OCI-LY3 (cell line): ENCODE measurements at regions not wholly inside any gene's neighbourhood (a gene's known extent, or its start where the extent isn't known, plus 50 kb on each side); places are given as distances from the start of the nearest gene placed in this dataset.

Experiments
- H2AFZ ChIP-seq: fragments of 200-600, 300-600 bp; shearing (Covaris generic); 2 replicates; pipeline ENCODE4 v1.6.0; 2014; ENCODE audit warnings: antibody characterized with exemption, low read depth, low read length
- H3K27ac ChIP-seq: fragments of 200-600, 300-600 bp; sonication (generic); 2 replicates; pipeline ENCODE4 v1.5.1; 2014; ENCODE audit warnings: mild to moderate bottlenecking, low read length, moderate library complexity, mixed read lengths
- H3K27me3 ChIP-seq: fragments of 200-600, 300-600 bp; sonication (generic); 2 replicates; pipeline ENCODE4 v1.6.1; 2014; ENCODE audit warnings: low read depth, low read length, mixed read lengths
- H3K36me3 ChIP-seq: fragments of 200-600, 300-600 bp; sonication (generic); replicated peaks from 2 replicates; pipeline ENCODE3; 2014; ENCODE audit warnings: low read depth, low read length, mixed read lengths
- H3K4me1 ChIP-seq: fragments of 300-600, 200-600 bp; sonication (generic); 2 replicates; pipeline ENCODE4 v1.6.1; 2014; ENCODE audit warnings: low read length, mixed read lengths
- H3K4me2 ChIP-seq: fragments of 200-600, 300-600 bp; sonication (generic); 2 replicates; pipeline ENCODE4 v1.6.1; 2014; ENCODE audit warnings: low read length, mixed read lengths
- H3K4me3 ChIP-seq: fragments of 300-600, 200-600 bp; sonication (generic); 2 replicates; pipeline ENCODE4 v1.5.1; 2014; ENCODE audit warnings: antibody characterized with exemption, mild to moderate bottlenecking, low read length, moderate library complexity
- H3K79me2 ChIP-seq: fragments of 300-600, 200-600 bp; shearing (Covaris generic); 2 replicates; pipeline ENCODE4 v1.6.1; 2014; ENCODE audit warnings: mild to moderate bottlenecking, low read length, mixed read lengths
- H3K9ac ChIP-seq: fragments of 300-600, 200-600 bp; shearing (Covaris generic); 2 replicates; pipeline ENCODE4 v1.6.0; 2014; ENCODE audit warnings: mild to moderate bottlenecking, low read length, moderate library complexity
- H3K9me3 ChIP-seq: fragments of 200-600, 300-600 bp; shearing (Covaris generic); 2 replicates; pipeline ENCODE4 v1.6.1; 2014; ENCODE audit warnings: low read length, mixed read lengths; ENCODE audit not compliant: insufficient read depth
- H4K20me1 ChIP-seq: fragments of 200-600, 300-600 bp; sonication (generic); 2 replicates; pipeline ENCODE4 v1.6.1; 2016; ENCODE audit warnings: low read length, mixed read lengths; ENCODE audit not compliant: insufficient read depth
- EZH2phosphoT487 ChIP-seq: fragments of 200-600 bp; shearing (Covaris generic); IDR thresholded peaks from 2 replicates; pipeline ENCODE4 v1.6.1; 2018; ENCODE audit warnings: antibody characterized with exemption, mixed run types, low read depth
- TF ChIP-seq, protein P1 (sequence below): fragments of 200-600, 300-600 bp; sonication (generic); IDR thresholded peaks from 2 replicates; pipeline ENCODE4 v1.5.1; 2014; ENCODE audit warnings: antibody characterized with exemption, low read length, low read depth

DNA sequence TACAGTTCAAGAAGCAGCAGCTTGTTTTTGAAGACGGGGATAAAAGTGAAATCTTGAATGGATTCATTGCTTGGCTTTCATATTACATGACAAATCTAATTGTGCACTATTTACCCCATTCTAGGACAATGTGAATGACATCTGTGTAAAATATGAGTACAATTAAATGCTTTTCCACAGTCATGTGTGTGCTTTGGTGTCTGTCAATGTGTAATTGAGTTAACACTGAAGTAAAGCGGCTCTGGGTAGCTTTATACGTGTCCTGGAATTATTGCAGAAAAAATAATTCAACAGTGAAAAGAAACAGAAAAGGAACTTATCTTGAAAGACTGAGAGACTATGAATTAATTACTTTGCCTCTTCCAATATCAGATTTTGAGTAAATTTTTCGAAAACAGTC lies 233.5 kb upstream of the HS3ST5 start:
- no peaks in the 10 kb centered on the region for H3K27me3 ChIP-seq
- no peak for TF ChIP-seq EZH2phosphoT487
- TF ChIP-seq, protein P1, sequence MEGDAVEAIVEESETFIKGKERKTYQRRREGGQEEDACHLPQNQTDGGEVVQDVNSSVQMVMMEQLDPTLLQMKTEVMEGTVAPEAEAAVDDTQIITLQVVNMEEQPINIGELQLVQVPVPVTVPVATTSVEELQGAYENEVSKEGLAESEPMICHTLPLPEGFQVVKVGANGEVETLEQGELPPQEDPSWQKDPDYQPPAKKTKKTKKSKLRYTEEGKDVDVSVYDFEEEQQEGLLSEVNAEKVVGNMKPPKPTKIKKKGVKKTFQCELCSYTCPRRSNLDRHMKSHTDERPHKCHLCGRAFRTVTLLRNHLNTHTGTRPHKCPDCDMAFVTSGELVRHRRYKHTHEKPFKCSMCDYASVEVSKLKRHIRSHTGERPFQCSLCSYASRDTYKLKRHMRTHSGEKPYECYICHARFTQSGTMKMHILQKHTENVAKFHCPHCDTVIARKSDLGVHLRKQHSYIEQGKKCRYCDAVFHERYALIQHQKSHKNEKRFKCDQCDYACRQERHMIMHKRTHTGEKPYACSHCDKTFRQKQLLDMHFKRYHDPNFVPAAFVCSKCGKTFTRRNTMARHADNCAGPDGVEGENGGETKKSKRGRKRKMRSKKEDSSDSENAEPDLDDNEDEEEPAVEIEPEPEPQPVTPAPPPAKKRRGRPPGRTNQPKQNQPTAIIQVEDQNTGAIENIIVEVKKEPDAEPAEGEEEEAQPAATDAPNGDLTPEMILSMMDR, result no peak

DNA sequence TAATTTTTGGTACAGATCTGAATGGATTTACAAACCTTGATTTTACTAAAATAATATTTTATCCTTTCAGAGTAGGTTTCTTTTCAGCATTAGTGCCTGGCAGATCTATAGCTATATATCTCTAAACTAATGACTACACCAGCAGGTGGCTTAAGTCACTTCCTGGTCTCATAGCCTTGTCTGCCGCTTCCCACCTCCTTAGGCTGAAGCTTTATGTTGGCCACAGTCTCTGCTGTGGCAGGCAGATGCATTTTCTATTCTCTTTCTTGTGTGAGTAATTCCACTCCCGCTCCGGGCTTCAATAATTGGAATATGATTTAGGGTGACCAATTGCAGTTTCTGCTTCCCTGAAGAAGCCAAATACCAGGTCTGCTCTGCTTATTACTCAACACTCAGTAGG lies 226.8 kb upstream of the HS3ST5 start:
- Histone ChIP-seq H4K20me1 (no peaks in the 10 kb centered on the region), H3K79me2 (no peaks in the 10 kb centered on the region)
- TF ChIP-seq, protein P1, result peak; percentile 24; the same call in 1 of the 2 replicates
- no peak for TF ChIP-seq EZH2phosphoT487

More for the DNA sequence above, 233.5 kb upstream of the HS3ST5 start:
- H3K4me3 ChIP-seq, result peak overlapping the region; percentile 55
- H3K4me2 ChIP-seq, result peak overlapping the region; percentile 81
- H3K9ac ChIP-seq, result peak overlapping the region; percentile 49
- H3K36me3 ChIP-seq, result peaks cover 10% of the 10 kb centered on the region
- no peaks in the 10 kb centered on the region for H3K79me2 ChIP-seq
- H3K4me1 ChIP-seq, result peaks cover 82% of the 10 kb centered on the region
- peak overlapping the region; percentile 32; the same call in 1 of the 2 replicates for H2AFZ ChIP-seq
- no peaks in the 10 kb centered on the region for H4K20me1 ChIP-seq
- peak overlapping the region; percentile 55 for H3K27ac ChIP-seq
- no peaks in the 10 kb centered on the region; the same call in none of the 2 replicates for H3K9me3 ChIP-seq

DNA sequence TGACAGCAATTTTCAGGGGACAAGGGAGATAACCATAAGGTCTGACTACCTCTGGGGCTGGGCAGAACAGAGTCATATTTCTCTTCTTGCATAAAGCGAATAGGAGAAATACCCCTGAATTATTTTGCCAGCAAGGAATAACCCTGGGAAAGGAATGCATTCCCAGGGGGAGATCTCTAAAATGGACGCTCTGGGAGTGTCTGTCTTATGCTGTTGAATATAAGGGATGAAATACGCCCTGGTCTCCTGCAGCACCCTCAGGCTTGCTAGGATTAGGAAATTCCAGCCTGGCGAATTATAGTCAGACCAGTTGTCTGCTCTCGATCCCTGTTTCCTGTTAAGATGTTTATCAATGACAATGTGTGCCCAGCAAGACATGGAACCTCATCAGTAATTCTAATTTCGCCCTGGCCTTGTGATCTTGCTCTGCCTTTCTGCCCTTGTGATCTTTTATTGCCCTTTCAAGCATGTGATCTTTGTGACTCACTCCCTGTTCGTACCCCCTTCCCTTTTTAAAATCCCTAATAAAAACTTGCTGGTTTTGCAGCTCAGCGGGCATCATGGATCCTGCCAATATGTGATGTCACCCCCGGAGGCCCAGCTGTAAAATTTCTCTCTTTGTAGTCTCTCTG lies 221.6 kb upstream of the HS3ST5 start:
- Histone ChIP-seq H3K27me3 (no peaks in the 10 kb centered on the region), H4K20me1 (no peaks in the 10 kb centered on the region), H3K4me3 (no peak overlapping the region), H3K4me2 (no peak overlapping the region), H3K9ac (no peak overlapping the region), H3K9me3 (no peaks in the 10 kb centered on the region), H3K36me3 (no peaks in the 10 kb centered on the region), H3K4me1 (peaks cover 8% of the 10 kb centered on the region), H2AFZ (no peak overlapping the region), H3K27ac (no peak overlapping the region), H3K79me2 (no peaks in the 10 kb centered on the region)
- TF ChIP-seq, protein P1, result no peak
- TF ChIP-seq EZH2phosphoT487, result no peak

More for the DNA sequence above, 226.8 kb upstream of the HS3ST5 start:
- Histone ChIP-seq H3K27me3 (no peaks in the 10 kb centered on the region), H3K4me3 (0 out of 2 replicates have a peak overlapping the region, but pooled peaks have one; percentile 13), H3K27ac (peak overlapping the region; percentile 43), H3K36me3 (peaks cover 10% of the 10 kb centered on the region), H2AFZ (peak overlapping the region; percentile 61), H3K9me3 (no peaks in the 10 kb centered on the region; the same call in none of the 2 replicates), H3K4me1 (peaks cover 42% of the 10 kb centered on the region), H3K4me2 (peak overlapping the region; percentile 53), H3K9ac (peak overlapping the region; percentile 19)

DNA sequence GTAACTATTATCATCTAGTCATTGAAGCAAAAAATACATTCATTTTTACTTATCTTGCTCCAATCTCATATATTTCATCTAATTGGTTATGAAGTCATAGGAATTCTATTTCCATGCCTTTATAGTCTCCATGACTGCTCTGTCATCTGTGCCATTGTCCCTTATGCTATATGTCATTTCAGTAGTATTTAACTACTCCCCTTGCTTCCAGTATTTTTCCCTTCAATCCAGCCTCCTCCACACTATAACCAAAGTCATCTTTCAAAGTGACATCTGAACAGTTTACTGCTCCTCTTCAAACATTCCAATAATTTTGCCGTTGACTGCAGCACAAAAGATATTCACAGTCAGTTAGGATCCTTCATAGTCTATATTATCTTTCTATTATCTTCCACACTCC lies 216.6 kb upstream of the HS3ST5 start:
- no peak overlapping the region for H3K4me2 ChIP-seq
- H3K9me3 ChIP-seq, result no peaks in the 10 kb centered on the region
- H3K4me3 ChIP-seq, result no peak overlapping the region
- TF ChIP-seq, protein P1, result no peak
- TF ChIP-seq EZH2phosphoT487, result no peak
- no peaks in the 10 kb centered on the region for H4K20me1 ChIP-seq
- no peaks in the 10 kb centered on the region for H3K4me1 ChIP-seq
- H3K79me2 ChIP-seq, result no peaks in the 10 kb centered on the region
- no peak overlapping the region for H3K9ac ChIP-seq
- H3K27me3 ChIP-seq, result no peaks in the 10 kb centered on the region
- no peaks in the 10 kb centered on the region for H3K36me3 ChIP-seq
- no peak overlapping the region for H3K27ac ChIP-seq
- H2AFZ ChIP-seq, result no peak overlapping the region
